GM12874 (cell line): ENCODE measurements at regions not wholly inside any gene's neighbourhood (a gene's known extent, or its start where the extent isn't known, plus 50 kb on each side); places are given as distances from the start of the nearest gene placed in this dataset.

Experiments
- TF ChIP-seq, protein P1 (sequence below): IDR thresholded peaks from 2 replicates; pipeline ENCODE4 v1.5.1; 2011; ENCODE audit warnings: low read depth, mild to moderate bottlenecking, control low read depth, low read length, moderate library complexity; ENCODE audit not compliant: insufficient read depth

DNA sequence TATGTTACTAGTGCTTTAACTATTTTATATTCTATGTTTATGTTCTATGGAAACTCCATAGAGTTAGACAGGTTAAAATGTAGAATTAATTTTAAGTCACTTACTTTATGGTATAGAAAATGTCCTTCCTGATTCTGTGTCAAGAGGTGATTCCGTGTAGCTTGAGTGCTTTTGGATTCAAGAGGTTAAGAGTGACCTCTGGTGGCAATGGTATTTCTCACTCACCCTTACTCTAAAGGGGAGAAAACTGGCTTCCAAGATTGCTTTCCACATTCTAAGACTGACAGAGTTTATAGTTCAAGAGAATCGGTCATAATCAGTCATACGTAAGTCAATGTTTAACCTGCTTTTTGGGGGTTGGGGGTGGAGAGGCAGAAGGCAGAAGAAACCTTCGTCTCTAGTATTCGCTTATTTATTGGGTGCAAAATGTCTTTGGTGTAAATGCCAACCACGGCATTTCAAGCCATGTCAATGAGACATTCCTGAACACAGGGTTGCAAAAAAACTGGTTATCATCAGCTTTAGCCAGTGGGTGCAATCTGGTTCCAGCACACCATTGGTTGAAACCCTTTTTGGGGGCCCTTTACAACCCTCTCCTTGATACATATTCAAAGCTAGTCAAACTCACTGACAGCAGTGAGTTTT lies 92.0 kb upstream of the VGLL3 start:
- TF ChIP-seq, protein P1, sequence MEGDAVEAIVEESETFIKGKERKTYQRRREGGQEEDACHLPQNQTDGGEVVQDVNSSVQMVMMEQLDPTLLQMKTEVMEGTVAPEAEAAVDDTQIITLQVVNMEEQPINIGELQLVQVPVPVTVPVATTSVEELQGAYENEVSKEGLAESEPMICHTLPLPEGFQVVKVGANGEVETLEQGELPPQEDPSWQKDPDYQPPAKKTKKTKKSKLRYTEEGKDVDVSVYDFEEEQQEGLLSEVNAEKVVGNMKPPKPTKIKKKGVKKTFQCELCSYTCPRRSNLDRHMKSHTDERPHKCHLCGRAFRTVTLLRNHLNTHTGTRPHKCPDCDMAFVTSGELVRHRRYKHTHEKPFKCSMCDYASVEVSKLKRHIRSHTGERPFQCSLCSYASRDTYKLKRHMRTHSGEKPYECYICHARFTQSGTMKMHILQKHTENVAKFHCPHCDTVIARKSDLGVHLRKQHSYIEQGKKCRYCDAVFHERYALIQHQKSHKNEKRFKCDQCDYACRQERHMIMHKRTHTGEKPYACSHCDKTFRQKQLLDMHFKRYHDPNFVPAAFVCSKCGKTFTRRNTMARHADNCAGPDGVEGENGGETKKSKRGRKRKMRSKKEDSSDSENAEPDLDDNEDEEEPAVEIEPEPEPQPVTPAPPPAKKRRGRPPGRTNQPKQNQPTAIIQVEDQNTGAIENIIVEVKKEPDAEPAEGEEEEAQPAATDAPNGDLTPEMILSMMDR, result 0 out of 2 replicates have a peak, but pooled peaks have one; percentile 32

DNA sequence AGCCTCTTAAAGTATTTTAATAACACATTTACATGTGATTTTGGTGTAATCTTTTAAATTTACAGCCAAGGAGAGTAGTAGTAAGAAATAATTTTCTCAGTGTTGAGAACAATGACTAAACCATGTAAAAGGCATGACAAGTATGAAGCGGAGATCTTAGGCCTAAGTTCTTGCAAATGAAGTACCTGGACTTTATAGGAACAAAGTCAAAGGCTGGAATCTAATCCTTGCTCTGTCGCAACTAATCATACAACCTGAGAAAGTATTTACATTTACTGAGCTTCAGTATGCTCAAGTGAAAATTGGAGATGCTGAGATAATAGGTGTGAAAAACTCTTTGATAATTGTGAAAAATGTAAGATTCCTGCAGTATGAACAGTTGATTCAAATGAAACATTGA lies 86.4 kb upstream of the VGLL3 start:
- TF ChIP-seq, protein P1, result no peak

DNA sequence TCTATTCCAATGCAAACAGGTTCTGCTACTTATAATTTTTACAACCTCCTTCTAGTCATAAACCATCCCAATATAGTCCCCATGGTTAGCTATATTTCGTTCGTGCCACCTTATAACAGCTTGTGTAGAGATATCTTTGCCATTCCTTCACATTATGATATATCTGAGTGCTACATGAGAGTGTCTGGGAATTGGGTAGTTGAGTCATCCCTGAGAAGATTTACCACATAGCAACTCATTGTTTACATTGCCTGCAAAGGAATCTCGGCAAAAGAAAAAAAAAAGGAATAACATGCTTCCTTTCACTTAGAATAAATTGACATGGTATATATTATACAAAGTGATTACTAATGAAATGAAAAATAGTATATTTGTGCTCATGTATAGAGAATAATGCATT lies 86.0 kb upstream of the VGLL3 start:
- TF ChIP-seq, protein P1, result no peak

DNA sequence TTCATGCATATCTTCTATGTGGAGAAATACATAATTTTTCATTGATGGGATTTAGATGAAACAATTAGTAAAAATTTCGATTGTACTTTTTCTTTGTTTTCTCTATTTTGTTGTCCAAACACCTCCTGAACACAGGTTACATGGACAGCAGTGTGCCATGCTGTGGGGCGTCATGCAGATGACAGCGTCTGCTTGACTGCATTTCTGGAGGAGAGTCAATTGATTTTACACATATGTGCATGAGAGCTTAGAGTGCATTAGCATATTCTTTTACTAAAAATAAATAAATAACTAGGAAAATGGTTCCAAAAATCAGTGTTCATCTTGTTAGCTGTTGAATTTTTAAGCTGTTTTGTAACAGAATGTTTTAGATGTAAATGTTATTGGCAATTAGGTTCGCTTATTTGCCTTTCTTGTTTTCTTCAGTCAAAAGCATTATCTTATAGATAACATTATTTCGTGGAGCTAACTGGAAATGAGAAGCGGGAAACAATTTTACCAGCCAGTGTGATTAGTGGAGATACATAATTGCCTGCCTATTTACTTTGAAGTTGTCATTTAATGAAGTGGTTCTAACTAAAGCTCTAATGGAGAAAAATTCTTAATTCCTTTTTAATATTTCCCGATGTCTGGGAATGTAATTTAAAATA lies 82.7 kb upstream of the VGLL3 start:
- TF ChIP-seq, protein P1, result no peak

DNA sequence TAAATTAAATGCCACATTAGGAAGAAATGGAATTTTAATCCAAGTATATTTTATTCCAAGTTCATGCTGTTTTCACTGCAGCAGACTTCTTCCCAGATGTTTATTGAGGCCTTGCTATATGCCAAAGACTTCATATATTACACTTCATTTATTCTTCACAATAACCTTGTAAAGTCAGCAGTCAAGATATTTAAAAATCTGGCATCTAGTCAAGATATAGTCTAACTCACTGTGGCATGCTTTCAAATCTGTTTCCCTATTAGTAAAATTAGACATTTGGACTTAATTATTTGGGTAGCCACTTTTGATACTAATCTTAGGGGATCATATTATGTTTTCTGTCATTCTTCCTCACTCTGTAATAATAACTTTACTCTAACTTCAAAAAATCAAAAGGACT lies 81.5 kb upstream of the VGLL3 start:
- TF ChIP-seq, protein P1, result no peak

DNA sequence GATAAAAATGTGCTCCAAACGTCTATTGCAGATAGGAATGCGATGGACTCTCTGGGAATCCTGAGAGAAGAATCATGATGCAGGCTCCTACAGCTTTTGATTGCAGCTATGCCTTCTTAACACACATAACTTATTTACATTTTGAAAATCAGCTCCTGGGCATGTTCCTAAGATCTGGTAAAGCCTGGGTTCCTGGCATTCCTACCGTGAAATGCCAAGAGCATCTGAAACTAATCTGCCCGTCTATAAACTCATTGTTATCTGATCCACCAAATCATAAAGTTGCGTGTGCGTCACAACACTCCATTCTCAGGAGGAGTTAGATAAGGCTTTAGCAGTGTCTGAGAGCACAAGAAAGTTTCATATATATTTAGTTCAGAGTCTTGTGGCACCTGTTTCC lies 79.0 kb upstream of the VGLL3 start:
- TF ChIP-seq, protein P1, result no peak

DNA sequence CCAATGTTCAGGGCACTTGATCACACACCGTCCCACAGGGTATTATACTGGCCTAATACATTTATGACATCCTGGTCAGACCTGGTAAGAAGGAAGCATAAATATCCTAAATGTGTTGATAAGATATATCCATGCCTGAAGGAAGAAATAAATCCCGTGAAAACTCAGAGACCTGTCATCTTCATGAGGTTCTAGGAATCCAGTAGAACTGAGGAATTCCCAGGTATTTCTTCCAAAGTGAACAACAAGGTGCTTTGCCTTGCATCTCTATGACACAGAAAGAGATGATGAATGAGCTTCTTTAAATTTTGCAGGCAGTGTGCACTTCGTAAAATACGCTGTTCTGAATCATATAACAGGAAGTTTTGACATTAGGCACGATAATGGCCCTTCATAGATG lies 78.1 kb upstream of the VGLL3 start:
- TF ChIP-seq, protein P1, result no peak
